SK-N-SH treated with all-trans-retinoic acid at 6 μM for 48 hours (cell line): ENCODE measurements at regions not wholly inside any gene's neighbourhood (a gene's known extent, or its start where the extent isn't known, plus 50 kb on each side); places are given as distances from the start of the nearest gene placed in this dataset.

Source experiments
- ATAC-seq: fragments of 200-7000 bp; cut with Tn5 transposase; 3 replicates; pipeline ENCODE4 v1.9.1; 2020; ENCODE audit warnings: mild to moderate bottlenecking, moderate library complexity
- ARNTL ChIP-seq: fragments of 450-650 bp; formaldehyde crosslinking; IDR thresholded peaks from 2 replicates; pipeline ENCODE4 v1.5.0; 2020; ENCODE audit warnings: low read depth, mild to moderate bottlenecking, moderate library complexity, borderline replicate concordance
- BACH2 ChIP-seq: fragments of 250-450 bp; sonication (Bioruptor Pico); IDR thresholded peaks from 2 replicates; pipeline ENCODE4 v1.9.0; 2021; ENCODE audit warnings: mild to moderate bottlenecking, borderline replicate concordance
- CREB5 ChIP-seq: fragments of 250-450 bp; sonication (Bioruptor Pico); IDR thresholded peaks from 2 replicates; pipeline ENCODE4 v1.5.1; 2020; ENCODE audit warnings: low read depth, mild to moderate bottlenecking, moderate library complexity
- CSDC2 ChIP-seq: fragments of 250-450 bp; sonication (Bioruptor Pico); IDR thresholded peaks from 2 replicates; pipeline ENCODE4 v1.5.0; 2020; ENCODE audit warnings: mild to moderate bottlenecking, moderate library complexity
- ESRRG ChIP-seq: fragments of 250-450 bp; sonication (Bioruptor Pico); IDR thresholded peaks from 2 replicates; pipeline ENCODE4 v1.6.1; 2021; ENCODE audit warnings: mild to moderate bottlenecking
- GLIS3 ChIP-seq: fragments of 250-450 bp; sonication (Bioruptor Pico); IDR thresholded peaks from 2 replicates; pipeline ENCODE4 v1.5.0; 2020; ENCODE audit warnings: mild to moderate bottlenecking, moderate library complexity
- ISL1 ChIP-seq: fragments of 250-450 bp; sonication (Bioruptor Pico); IDR thresholded peaks from 2 replicates; pipeline ENCODE4 v2.1.2; 2022; ENCODE audit warnings: mild to moderate bottlenecking, moderate library complexity
- PATZ1 ChIP-seq: fragments of 250-450 bp; sonication (Bioruptor Pico); IDR thresholded peaks from 2 replicates; pipeline ENCODE4 v1.8.0; 2020; ENCODE audit warnings: mild to moderate bottlenecking, moderate library complexity, borderline replicate concordance
- RARB ChIP-seq: fragments of 250-450 bp; sonication (Bioruptor Pico); IDR thresholded peaks from 2 replicates; pipeline ENCODE4 v1.8.0; 2021; ENCODE audit warnings: mild to moderate bottlenecking, moderate library complexity
- SNAI2 ChIP-seq: fragments of 250-450 bp; sonication (Bioruptor Pico); IDR thresholded peaks from 2 replicates; pipeline ENCODE4 v1.5.0; 2020; ENCODE audit warnings: mild to moderate bottlenecking, moderate library complexity
- TCF4 ChIP-seq: fragments of 250-450 bp; sonication (Bioruptor Pico); IDR thresholded peaks from 2 replicates; pipeline ENCODE4 v1.8.0; 2021; ENCODE audit warnings: mild to moderate bottlenecking, moderate library complexity, borderline replicate concordance
- TOX ChIP-seq: fragments of 250-450 bp; sonication (Bioruptor Pico); IDR thresholded peaks from 2 replicates; pipeline ENCODE4 v1.8.0; 2021; ENCODE audit warnings: mild to moderate bottlenecking, moderate library complexity, borderline replicate concordance
- ZC3H10 ChIP-seq: fragments of 250-450 bp; sonication (Bioruptor Pico); IDR thresholded peaks from 2 replicates; pipeline ENCODE4 v1.5.1; 2021; ENCODE audit warnings: mild to moderate bottlenecking, moderate library complexity
- ZFP3 ChIP-seq: fragments of 250-450 bp; sonication (Bioruptor Pico); IDR thresholded peaks from 2 replicates; pipeline ENCODE4 v1.5.0; 2020; ENCODE audit warnings: mild to moderate bottlenecking, moderate library complexity
- ZNF8 ChIP-seq: fragments of 450-650 bp; formaldehyde crosslinking; IDR thresholded peaks from 2 replicates; pipeline ENCODE4 v1.5.0; 2020; ENCODE audit warnings: mild to moderate bottlenecking, moderate library complexity
- TF ChIP-seq, protein P1 (sequence below): fragments of 250-450 bp; sonication (Bioruptor Pico); IDR thresholded peaks from 2 replicates; pipeline ENCODE4 v1.5.1; 2021; ENCODE audit warnings: mild to moderate bottlenecking, moderate library complexity
- TF ChIP-seq, protein P2 (sequence below): fragments of 250-450 bp; sonication (Bioruptor Pico); IDR thresholded peaks from 2 replicates; pipeline ENCODE4 v1.5.0; 2020; ENCODE audit warnings: mild to moderate bottlenecking, moderate library complexity
- TF ChIP-seq, protein P3 (sequence below): fragments of 250-450 bp; sonication (Bioruptor Pico); IDR thresholded peaks from 2 replicates; pipeline ENCODE4 v1.8.0; 2021; ENCODE audit warnings: low read depth, mild to moderate bottlenecking, moderate library complexity, borderline replicate concordance

GRCh38 chr9:25025686-25026085 lies 480.0 kb upstream of the IZUMO3 start (continued):
- TF ChIP-seq RARB (CRISPR knock-in tag) = no peak
- TF ChIP-seq, protein P1, sequence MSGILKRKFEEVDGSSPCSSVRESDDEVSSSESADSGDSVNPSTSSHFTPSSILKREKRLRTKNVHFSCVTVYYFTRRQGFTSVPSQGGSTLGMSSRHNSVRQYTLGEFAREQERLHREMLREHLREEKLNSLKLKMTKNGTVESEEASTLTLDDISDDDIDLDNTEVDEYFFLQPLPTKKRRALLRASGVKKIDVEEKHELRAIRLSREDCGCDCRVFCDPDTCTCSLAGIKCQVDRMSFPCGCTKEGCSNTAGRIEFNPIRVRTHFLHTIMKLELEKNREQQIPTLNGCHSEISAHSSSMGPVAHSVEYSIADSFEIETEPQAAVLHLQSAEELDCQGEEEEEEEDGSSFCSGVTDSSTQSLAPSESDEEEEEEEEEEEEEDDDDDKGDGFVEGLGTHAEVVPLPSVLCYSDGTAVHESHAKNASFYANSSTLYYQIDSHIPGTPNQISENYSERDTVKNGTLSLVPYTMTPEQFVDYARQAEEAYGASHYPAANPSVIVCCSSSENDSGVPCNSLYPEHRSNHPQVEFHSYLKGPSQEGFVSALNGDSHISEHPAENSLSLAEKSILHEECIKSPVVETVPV (CRISPR knock-in tag) = no peak

DNA sequence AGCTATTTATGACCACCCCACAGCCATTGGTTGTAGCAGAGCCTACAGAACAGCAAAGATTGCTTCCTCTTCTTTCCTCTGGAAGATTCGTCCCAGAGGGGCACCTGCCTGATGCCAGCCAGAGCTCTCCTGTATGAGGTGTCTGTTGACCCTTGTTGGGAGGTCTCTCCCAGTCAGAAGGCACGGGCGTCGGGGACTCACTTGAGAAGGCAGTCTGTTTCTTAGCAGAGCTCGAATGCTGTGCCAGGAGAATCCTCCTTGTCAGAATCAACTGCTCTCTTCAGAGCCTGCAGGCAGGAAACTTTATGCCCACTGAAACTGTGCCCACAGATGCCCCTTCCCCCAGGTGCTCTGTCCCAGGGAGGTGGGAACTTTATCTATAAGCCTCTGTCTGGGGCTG lies 479.5 kb upstream of the IZUMO3 start:
- no peak for ATAC-seq
- TF ChIP-seq ZFP3 (no peak), GLIS3 (CRISPR knock-in tag) (no peak), PATZ1 (CRISPR knock-in tag) (no peak), CSDC2 (CRISPR knock-in tag) (no peak), ARNTL (CRISPR knock-in tag) (no peak), BACH2 (CRISPR knock-in tag) (no peak), RARB (CRISPR knock-in tag) (no peak), ZC3H10 (CRISPR knock-in tag) (no peak), ESRRG (no peak), TOX (CRISPR knock-in tag) (no peak), ZNF8 (CRISPR knock-in tag) (no peak), SNAI2 (no peak), ISL1 (CRISPR knock-in tag) (no peak), TCF4 (CRISPR knock-in tag) (no peak), CREB5 (no peak)
- TF ChIP-seq, protein P2, sequence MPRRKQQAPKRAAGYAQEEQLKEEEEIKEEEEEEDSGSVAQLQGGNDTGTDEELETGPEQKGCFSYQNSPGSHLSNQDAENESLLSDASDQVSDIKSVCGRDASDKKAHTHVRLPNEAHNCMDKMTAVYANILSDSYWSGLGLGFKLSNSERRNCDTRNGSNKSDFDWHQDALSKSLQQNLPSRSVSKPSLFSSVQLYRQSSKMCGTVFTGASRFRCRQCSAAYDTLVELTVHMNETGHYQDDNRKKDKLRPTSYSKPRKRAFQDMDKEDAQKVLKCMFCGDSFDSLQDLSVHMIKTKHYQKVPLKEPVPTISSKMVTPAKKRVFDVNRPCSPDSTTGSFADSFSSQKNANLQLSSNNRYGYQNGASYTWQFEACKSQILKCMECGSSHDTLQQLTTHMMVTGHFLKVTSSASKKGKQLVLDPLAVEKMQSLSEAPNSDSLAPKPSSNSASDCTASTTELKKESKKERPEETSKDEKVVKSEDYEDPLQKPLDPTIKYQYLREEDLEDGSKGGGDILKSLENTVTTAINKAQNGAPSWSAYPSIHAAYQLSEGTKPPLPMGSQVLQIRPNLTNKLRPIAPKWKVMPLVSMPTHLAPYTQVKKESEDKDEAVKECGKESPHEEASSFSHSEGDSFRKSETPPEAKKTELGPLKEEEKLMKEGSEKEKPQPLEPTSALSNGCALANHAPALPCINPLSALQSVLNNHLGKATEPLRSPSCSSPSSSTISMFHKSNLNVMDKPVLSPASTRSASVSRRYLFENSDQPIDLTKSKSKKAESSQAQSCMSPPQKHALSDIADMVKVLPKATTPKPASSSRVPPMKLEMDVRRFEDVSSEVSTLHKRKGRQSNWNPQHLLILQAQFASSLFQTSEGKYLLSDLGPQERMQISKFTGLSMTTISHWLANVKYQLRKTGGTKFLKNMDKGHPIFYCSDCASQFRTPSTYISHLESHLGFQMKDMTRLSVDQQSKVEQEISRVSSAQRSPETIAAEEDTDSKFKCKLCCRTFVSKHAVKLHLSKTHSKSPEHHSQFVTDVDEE = no peak
- TF ChIP-seq, protein P3, sequence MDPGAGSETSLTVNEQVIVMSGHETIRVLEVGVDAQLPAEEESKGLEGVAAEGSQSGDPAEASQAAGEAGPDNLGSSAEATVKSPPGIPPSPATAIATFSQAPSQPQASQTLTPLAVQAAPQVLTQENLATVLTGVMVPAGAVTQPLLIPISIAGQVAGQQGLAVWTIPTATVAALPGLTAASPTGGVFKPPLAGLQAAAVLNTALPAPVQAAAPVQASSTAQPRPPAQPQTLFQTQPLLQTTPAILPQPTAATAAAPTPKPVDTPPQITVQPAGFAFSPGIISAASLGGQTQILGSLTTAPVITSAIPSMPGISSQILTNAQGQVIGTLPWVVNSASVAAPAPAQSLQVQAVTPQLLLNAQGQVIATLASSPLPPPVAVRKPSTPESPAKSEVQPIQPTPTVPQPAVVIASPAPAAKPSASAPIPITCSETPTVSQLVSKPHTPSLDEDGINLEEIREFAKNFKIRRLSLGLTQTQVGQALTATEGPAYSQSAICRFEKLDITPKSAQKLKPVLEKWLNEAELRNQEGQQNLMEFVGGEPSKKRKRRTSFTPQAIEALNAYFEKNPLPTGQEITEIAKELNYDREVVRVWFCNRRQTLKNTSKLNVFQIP = no peak
- TF ChIP-seq, protein P1 (CRISPR knock-in tag) = no peak

GRCh38 chr9:25017779-25018178 lies 472.1 kb upstream of the IZUMO3 start:
- no peak for TF ChIP-seq ISL1 (CRISPR knock-in tag)
- TF ChIP-seq GLIS3 (CRISPR knock-in tag) = no peak
- no peak for TF ChIP-seq ZC3H10 (CRISPR knock-in tag)
- TF ChIP-seq CREB5 = no peak
- TF ChIP-seq, protein P1 (CRISPR knock-in tag) = no peak
- TF ChIP-seq, protein P3 = no peak
- TF ChIP-seq, all 23 proteins: peak for 0
- no peak for ATAC-seq
